ENCODE measurements at regions not wholly inside any gene's neighbourhood (a gene's known extent, or its start where the extent isn't known, plus 50 kb on each side); places are given as distances from the start of the nearest gene placed in this dataset.

DNA sequence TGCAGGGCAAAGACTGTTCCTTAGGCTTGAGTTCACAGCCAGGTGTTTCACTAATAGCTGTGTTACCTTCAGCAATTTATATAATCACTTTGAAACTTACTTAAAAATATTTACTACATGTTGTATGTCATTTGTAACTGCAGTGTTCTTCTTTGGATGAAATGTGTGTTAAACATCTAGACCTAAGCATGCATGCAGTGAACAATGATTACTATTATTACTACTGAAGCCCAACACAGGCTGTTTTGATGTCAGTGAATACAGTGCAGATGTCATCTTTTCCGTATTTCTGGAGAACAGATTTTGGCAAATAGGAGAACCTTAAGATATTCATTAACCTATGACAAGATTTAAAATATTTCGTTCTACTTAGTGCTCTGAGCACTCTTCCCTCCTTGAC is 101.8 kb upstream of the ANK2 start:
- H3K4me3 ChIP-seq = no peak overlapping the region
- intact Hi-C loops (cut with DNase I) = no loop called here
- H3K4me1 ChIP-seq = no peaks in the 10 kb centered on the region
- DNase-seq (ENCODE audit: low spot score in 2 of 2) = no peak
- no peaks in the 10 kb centered on the region for H3K36me3 ChIP-seq
- TF ChIP-seq, protein P1, sequence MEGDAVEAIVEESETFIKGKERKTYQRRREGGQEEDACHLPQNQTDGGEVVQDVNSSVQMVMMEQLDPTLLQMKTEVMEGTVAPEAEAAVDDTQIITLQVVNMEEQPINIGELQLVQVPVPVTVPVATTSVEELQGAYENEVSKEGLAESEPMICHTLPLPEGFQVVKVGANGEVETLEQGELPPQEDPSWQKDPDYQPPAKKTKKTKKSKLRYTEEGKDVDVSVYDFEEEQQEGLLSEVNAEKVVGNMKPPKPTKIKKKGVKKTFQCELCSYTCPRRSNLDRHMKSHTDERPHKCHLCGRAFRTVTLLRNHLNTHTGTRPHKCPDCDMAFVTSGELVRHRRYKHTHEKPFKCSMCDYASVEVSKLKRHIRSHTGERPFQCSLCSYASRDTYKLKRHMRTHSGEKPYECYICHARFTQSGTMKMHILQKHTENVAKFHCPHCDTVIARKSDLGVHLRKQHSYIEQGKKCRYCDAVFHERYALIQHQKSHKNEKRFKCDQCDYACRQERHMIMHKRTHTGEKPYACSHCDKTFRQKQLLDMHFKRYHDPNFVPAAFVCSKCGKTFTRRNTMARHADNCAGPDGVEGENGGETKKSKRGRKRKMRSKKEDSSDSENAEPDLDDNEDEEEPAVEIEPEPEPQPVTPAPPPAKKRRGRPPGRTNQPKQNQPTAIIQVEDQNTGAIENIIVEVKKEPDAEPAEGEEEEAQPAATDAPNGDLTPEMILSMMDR (IDR thresholded peaks at IDR 0.05) = no peak
- no peaks in the 10 kb centered on the region for H3K9me3 ChIP-seq
- no peak overlapping the region for H3K27ac ChIP-seq
- H3K27me3 ChIP-seq = no peaks in the 10 kb centered on the region

DNA sequence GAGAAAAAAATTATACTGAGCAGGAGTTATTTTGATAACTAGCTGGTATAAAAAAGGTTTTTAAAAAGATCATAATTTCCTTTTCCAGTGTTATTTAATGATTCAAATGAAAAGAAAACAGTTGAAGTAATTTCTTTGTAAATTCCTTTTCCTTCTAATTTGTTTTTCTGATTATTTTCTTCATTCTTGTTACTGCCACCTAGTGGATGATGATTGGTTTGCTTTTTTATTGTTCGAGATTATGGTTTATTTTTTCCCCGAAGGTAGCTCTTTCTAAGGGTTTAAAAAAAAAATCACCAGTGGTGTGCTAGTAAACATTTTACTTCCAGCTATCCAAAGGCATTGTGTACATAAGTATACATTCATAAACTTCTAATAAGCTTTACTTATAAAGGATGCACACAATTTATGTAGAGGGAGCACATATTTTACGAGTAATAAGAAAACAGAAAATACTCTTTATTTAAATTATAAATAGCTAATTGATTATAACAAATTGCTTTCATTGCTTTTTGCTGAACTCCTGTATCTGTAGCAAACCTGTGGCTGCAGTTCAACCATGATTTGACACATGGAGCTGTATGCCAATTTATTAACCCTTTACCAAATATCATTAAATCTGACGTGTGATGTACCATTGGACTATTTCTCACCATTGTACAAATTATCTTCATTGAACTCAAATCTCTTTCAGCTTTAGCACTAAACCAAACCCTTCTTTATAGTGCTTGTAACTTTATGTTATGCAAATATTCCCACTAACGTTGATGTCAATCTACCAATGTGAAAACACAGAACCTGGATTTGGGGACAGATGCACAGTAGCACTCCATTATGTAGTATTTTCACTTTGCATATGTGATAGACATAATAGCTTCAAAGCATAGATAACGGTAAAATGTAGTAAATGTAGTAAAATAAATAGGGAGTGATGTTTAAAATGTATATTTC is 97.8 kb upstream of the ANK2 start:
- intact Hi-C loops (cut with DNase I) = no loop called here
- Histone ChIP-seq H3K27me3 (no peaks in the 10 kb centered on the region), H3K9me3 (no peaks in the 10 kb centered on the region), H3K4me1 (no peaks in the 10 kb centered on the region), H3K4me3 (no peak overlapping the region), H3K36me3 (no peaks in the 10 kb centered on the region), H3K27ac (no peak overlapping the region)
- DNase-seq (ENCODE audit: low spot score in 2 of 2) = no peak
- TF ChIP-seq, protein P1 (IDR thresholded peaks at IDR 0.05) = peak in 2 of 3 experiments; percentile 50 to 54

GRCh38 chr4:112952313-112952700 is 97.1 kb upstream of the ANK2 start:
- DNase-seq (ENCODE audit: low spot score in 2 of 2) = no peak
- TF ChIP-seq, protein P1 (IDR thresholded peaks at IDR 0.05) = no peak
- no peaks in the 10 kb centered on the region for H3K9me3 ChIP-seq
- no peaks in the 10 kb centered on the region for H3K4me1 ChIP-seq
- no peak overlapping the region for H3K27ac ChIP-seq
- H3K27me3 ChIP-seq = no peaks in the 10 kb centered on the region
- intact Hi-C loops (cut with DNase I) = no loop called here
- no peak overlapping the region for H3K4me3 ChIP-seq
- no peaks in the 10 kb centered on the region for H3K36me3 ChIP-seq

DNA sequence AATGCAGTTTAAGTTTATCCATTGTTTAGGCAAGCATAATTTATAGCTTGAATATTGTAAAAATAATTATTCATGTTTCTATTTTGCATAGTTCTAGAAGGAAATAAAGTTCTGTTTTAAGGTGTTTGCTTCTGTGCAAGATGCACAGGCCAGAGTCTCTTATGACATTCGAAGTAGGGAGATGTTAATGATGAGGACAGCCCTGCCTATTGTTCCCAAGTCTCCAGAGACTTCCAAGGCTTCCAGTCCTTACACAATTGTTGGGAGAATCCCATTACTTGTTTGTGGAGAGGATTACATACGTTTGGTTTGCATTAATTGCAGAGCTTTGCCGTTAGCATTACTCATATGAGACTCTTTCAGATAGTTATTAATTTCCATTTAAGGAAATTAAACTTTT is 96.2 kb upstream of the ANK2 start:
- H3K27ac ChIP-seq = no peak overlapping the region
- intact Hi-C loops (cut with DNase I) = no loop called here
- TF ChIP-seq, protein P1 (IDR thresholded peaks at IDR 0.05) = no peak
- H3K9me3 ChIP-seq = no peaks in the 10 kb centered on the region
- no peak overlapping the region for H3K4me3 ChIP-seq
- no peaks in the 10 kb centered on the region for H3K27me3 ChIP-seq
- no peaks in the 10 kb centered on the region for H3K4me1 ChIP-seq
- DNase-seq (ENCODE audit: low spot score in 2 of 2) = no peak
- no peaks in the 10 kb centered on the region for H3K36me3 ChIP-seq

GRCh38 chr4:112954286-112954685 is 95.2 kb upstream of the ANK2 start:
- no peak for DNase-seq (ENCODE audit: low spot score in 2 of 2)
- no peaks in the 10 kb centered on the region for H3K4me1 ChIP-seq
- H3K27ac ChIP-seq = no peak overlapping the region
- TF ChIP-seq, protein P1 (IDR thresholded peaks at IDR 0.05) = no peak
- no peaks in the 10 kb centered on the region for H3K27me3 ChIP-seq
- intact Hi-C loops (cut with DNase I) = no loop called here
- no peaks in the 10 kb centered on the region for H3K36me3 ChIP-seq
- no peak overlapping the region for H3K4me3 ChIP-seq
- H3K9me3 ChIP-seq = no peaks in the 10 kb centered on the region
